IPS DF 19.7 (cell line): ENCODE measurements at regions not wholly inside any gene's neighbourhood (a gene's known extent, or its start where the extent isn't known, plus 50 kb on each side); places are given as distances from the start of the nearest gene placed in this dataset.
"Not testable (repeated sequence)": the region's sequence is repeated elsewhere in the genome, so short reads cannot be mapped to it uniquely, and the experiment has no call there.

Experiments used
- DNase-seq: peaks from one replicate; pipeline ENCODE4 v3.0.0-alpha.2; 2013; ENCODE audit warnings: low read depth, low spot score

- not testable (repeated sequence) for DNase-seq
Measured at GRCh38 chr17:30731210-30732132, 93.0 kb downstream of the CRLF3 start.

- not testable (repeated sequence) for DNase-seq
Measured at GRCh38 chr17:30730837-30731209, 93.7 kb downstream of the CRLF3 start.

- not testable (repeated sequence) for DNase-seq
Measured at GRCh38 chr17:30730171-30730836, 94.2 kb downstream of the CRLF3 start.

GRCh38 chr17:30729471-30730170, 94.9 kb downstream of the CRLF3 start:
- not testable (repeated sequence) for DNase-seq

GRCh38 chr17:30727517-30727916, 97.0 kb downstream of the CRLF3 start:
- DNase-seq = not testable (repeated sequence)

GRCh38 chr17:30726734-30727133, 97.8 kb downstream of the CRLF3 start:
- not testable (repeated sequence) for DNase-seq

- DNase-seq = not testable (repeated sequence)
Measured at GRCh38 chr17:30726310-30726709, 98.2 kb downstream of the CRLF3 start.

GRCh38 chr17:30724034-30724650, 100.3 kb downstream of the CRLF3 start:
- not testable (repeated sequence) for DNase-seq

- not testable (repeated sequence) for DNase-seq
Measured at GRCh38 chr17:30722114-30722780, 102.2 kb downstream of the CRLF3 start.

GRCh38 chr17:30720971-30721370, 103.5 kb downstream of the CRLF3 start:
- DNase-seq = not testable (repeated sequence)

- no peak for DNase-seq
Measured at GRCh38 chr17:30720013-30720471, 104.5 kb downstream of the CRLF3 start.

- DNase-seq = not testable (repeated sequence)
Measured at GRCh38 chr17:30719131-30719973, 105.1 kb downstream of the CRLF3 start.

GRCh38 chr17:30718691-30719090, 105.8 kb downstream of the CRLF3 start:
- not testable (repeated sequence) for DNase-seq

GRCh38 chr17:30718099-30718447, 106.4 kb downstream of the CRLF3 start:
- not testable (repeated sequence) for DNase-seq

- DNase-seq = no peak
Measured at GRCh38 chr17:30717291-30718098, 107.0 kb downstream of the CRLF3 start.

GRCh38 chr17:30716461-30717290, 107.8 kb downstream of the CRLF3 start:
- DNase-seq = no peak

GRCh38 chr17:30714825-30715622, 109.5 kb downstream of the CRLF3 start:
- not testable (repeated sequence) for DNase-seq
